H1 (cell line): ENCODE measurements at regions not wholly inside any gene's neighbourhood (a gene's known extent, or its start where the extent isn't known, plus 50 kb on each side); places are given as distances from the start of the nearest gene placed in this dataset.

ENCODE experiments used
- CTCF ChIA-PET: fragments of 300-600 bp; sonication (Branson Sonifier 250); formaldehyde crosslinking; loops from one replicate; lab custom pipeline; 2021; ENCODE audit not compliant: partially characterized antibody; lab: Charles Lee
- POLR2A ChIA-PET: fragments of 300-600 bp; sonication (Branson Sonifier 250); formaldehyde crosslinking; loops from one replicate; lab custom pipeline; 2021; ENCODE audit warnings: inconsistent platforms; ENCODE audit not compliant: partially characterized antibody; lab: Charles Lee
- DNase-seq, 2 experiments: peaks; one replicate each; pipeline versions ENCODE4 v3.0.0 to v3.0.0-alpha.2; 2010 to 2022; ENCODE audit warnings: low spot score in 2 of 2, low read depth in 1 of 2, mixed read lengths in 1 of 2
- FAIRE-seq: peaks from 2 replicates; lab custom pipeline; 2011; peaks lifted over from hg19 to GRCh38; lab: Jason Lieb, UNC
- H2AFZ ChIP-seq: 2 replicates; pipeline ENCODE4 v1.8.1; 2012; ENCODE audit warnings: low read length, inconsistent platforms
- H2AK5ac ChIP-seq: 2 replicates; pipeline ENCODE4 v1.6.1; 2013; ENCODE audit warnings: low read depth, low read length
- H2BK120ac ChIP-seq: replicated peaks from 2 replicates; pipeline ENCODE3; 2013; ENCODE audit warnings: low read depth, low read length, inconsistent platforms
- H2BK12ac ChIP-seq: 2 replicates; pipeline ENCODE4 v1.6.1; 2013; ENCODE audit warnings: low read depth, low read length
- H2BK15ac ChIP-seq: 2 replicates; pipeline ENCODE4 v1.6.1; 2013; ENCODE audit warnings: low read length
- H2BK20ac ChIP-seq: 2 replicates; pipeline ENCODE4 v1.6.1; 2013; ENCODE audit warnings: low read length
- H2BK5ac ChIP-seq: 2 replicates; pipeline ENCODE4 v1.6.1; 2013; ENCODE audit warnings: low read depth, low read length
- H3K14ac ChIP-seq: 2 replicates; pipeline ENCODE4 v1.6.1; 2013; ENCODE audit warnings: inconsistent platforms; ENCODE audit not compliant: insufficient read length
- H3K18ac ChIP-seq: 2 replicates; pipeline ENCODE4 v1.6.1; 2013; ENCODE audit warnings: low read length; ENCODE audit errors: extremely low read depth
- H3K23ac ChIP-seq: 2 replicates; pipeline ENCODE4 v1.6.1; 2013; ENCODE audit warnings: inconsistent platforms; ENCODE audit not compliant: insufficient read length
- H3K23me2 ChIP-seq: 2 replicates; pipeline ENCODE4 v1.6.1; 2013; ENCODE audit warnings: low read depth, low read length
- H3K27ac ChIP-seq: 2 replicates; pipeline ENCODE4 v1.6.1; 2011; ENCODE audit warnings: low read depth, low read length, inconsistent platforms
- H3K27me3 ChIP-seq, 4 experiments: replicated peaks in 1 of 4; 1 replicate in 1 of 4; 2 replicates in 3 of 4; pipeline versions ENCODE4 v1.6.1 to v1.8.1; 2011 to 2013; ENCODE audit warnings: low read length in 3 of 4, mild to moderate bottlenecking in 3 of 4, inconsistent platforms in 2 of 4, mixed read lengths in 2 of 4, moderate library complexity in 1 of 4; ENCODE audit not compliant: control insufficient read depth in 3 of 4, insufficient read depth in 3 of 4; ENCODE audit errors: extremely low read depth in 1 of 4
- H3K36me3 ChIP-seq, 4 experiments: 2 replicates each; pipeline versions ENCODE4 v1.6.1 to v1.8.1; 2011 to 2013; ENCODE audit warnings: mild to moderate bottlenecking in 4 of 4, low read length in 3 of 4, moderate library complexity in 2 of 4, control low read depth in 1 of 4, inconsistent platforms in 1 of 4; ENCODE audit not compliant: insufficient read depth in 4 of 4, control insufficient read depth in 2 of 4
- H3K4ac ChIP-seq: replicated peaks from 2 replicates; pipeline ENCODE3; 2013; ENCODE audit warnings: low read length, low read depth, mixed read lengths, inconsistent platforms; ENCODE audit not compliant: insufficient read length
- H3K4me1 ChIP-seq, 4 experiments: replicated peaks in 1 of 4; 1 replicate in 1 of 4; 2 replicates in 3 of 4; pipeline versions ENCODE4 v1.6.1 to v1.8.1; 2011 to 2013; ENCODE audit warnings: low read length in 3 of 4, inconsistent platforms in 2 of 4, mixed read lengths in 1 of 4; ENCODE audit not compliant: insufficient read depth in 4 of 4, control insufficient read depth in 3 of 4
- H3K4me2 ChIP-seq, 2 experiments: 2 replicates each; pipeline versions ENCODE4 v1.6.1 to v1.8.1; 2011 to 2013; ENCODE audit warnings: low read depth in 2 of 2, low read length in 2 of 2, control low read depth in 1 of 2, inconsistent platforms in 1 of 2, mild to moderate bottlenecking in 1 of 2; ENCODE audit not compliant: insufficient read depth in 1 of 2
- H3K4me3 ChIP-seq, 4 experiments: fragments of 200-600, 300-600 bp in 1 of 4; sonication (generic), shearing (Covaris generic), sonication (Bioruptor Twin) in 1 of 4; 2 replicates each; pipeline versions ENCODE4 v1.5.1 to v1.8.1; 2011 to 2016; ENCODE audit warnings: low read length in 4 of 4, low read depth in 3 of 4, control low read depth in 2 of 4, inconsistent platforms in 2 of 4, mild to moderate bottlenecking in 2 of 4, mixed read lengths in 1 of 4, moderate library complexity in 1 of 4; ENCODE audit not compliant: insufficient read depth in 2 of 4; ENCODE audit errors: extremely low read depth in 1 of 4
- H3K56ac ChIP-seq: replicated peaks from 2 replicates; pipeline ENCODE3; 2013; ENCODE audit warnings: low read depth, mild to moderate bottlenecking, mixed read lengths, low read length, inconsistent platforms; ENCODE audit not compliant: insufficient read length
- H3K79me1 ChIP-seq: 2 replicates; pipeline ENCODE4 v1.6.1; 2013; ENCODE audit warnings: low read depth, low read length, control low read depth
- H3K79me2 ChIP-seq, 2 experiments: 2 replicates each; pipeline versions ENCODE4 v1.6.1 to v1.8.1; 2012 to 2013; ENCODE audit warnings: low read length in 2 of 2, mild to moderate bottlenecking in 2 of 2, inconsistent platforms in 1 of 2; ENCODE audit not compliant: insufficient read depth in 2 of 2, control insufficient read depth in 1 of 2
- H3K9ac ChIP-seq, 4 experiments: replicated peaks in 1 of 4; 1 replicate in 1 of 4; 2 replicates in 3 of 4; pipeline versions ENCODE4 v1.6.1 to v1.8.1; 2011 to 2013; ENCODE audit warnings: low read depth in 3 of 4, low read length in 3 of 4, control low read depth in 2 of 4, mild to moderate bottlenecking in 2 of 4, moderate library complexity in 2 of 4, inconsistent platforms in 1 of 4; ENCODE audit errors: extremely low read depth in 1 of 4
- H3K9me3 ChIP-seq, 2 experiments: 2 replicates each; pipeline versions ENCODE4 v1.6.1 to v1.8.1; 2012 to 2013; ENCODE audit warnings: mild to moderate bottlenecking in 2 of 2, moderate library complexity in 2 of 2, control low read depth in 1 of 2, inconsistent platforms in 1 of 2, low read depth in 1 of 2, low read length in 1 of 2, mixed read lengths in 1 of 2; ENCODE audit not compliant: insufficient read depth in 2 of 2
- H4K20me1 ChIP-seq, 2 experiments: replicated peaks in 1 of 2; 2 replicates each; pipeline versions ENCODE3 to v1.8.1; 2011 to 2013; ENCODE audit warnings: inconsistent platforms in 2 of 2, low read length in 2 of 2, mild to moderate bottlenecking in 1 of 2; ENCODE audit not compliant: insufficient read depth in 2 of 2, control insufficient read depth in 1 of 2
- H4K5ac ChIP-seq: 2 replicates; pipeline ENCODE4 v1.6.1; 2013; ENCODE audit warnings: low read length, low read depth, mixed read lengths, inconsistent platforms; ENCODE audit not compliant: insufficient read length
- H4K8ac ChIP-seq: 2 replicates; pipeline ENCODE4 v1.8.0; 2013; ENCODE audit warnings: mild to moderate bottlenecking, moderate library complexity, low read length, inconsistent platforms; ENCODE audit not compliant: insufficient read depth; ENCODE audit errors: extremely low read depth
- H4K91ac ChIP-seq: replicated peaks from 2 replicates; pipeline ENCODE3; 2013; ENCODE audit warnings: low read length, mixed read lengths, inconsistent platforms; ENCODE audit not compliant: insufficient read length
- MAFK ChIP-seq: IDR thresholded peaks from 2 replicates; pipeline ENCODE4 v1.6.1; 2012; ENCODE audit warnings: low read depth, mild to moderate bottlenecking, improper control_type of control experiment, low read length
- RAD21 ChIP-seq, 2 experiments: IDR thresholded peaks in 1 of 2; conservative IDR thresholded peaks in 1 of 2; 2 replicates each; pipeline ENCODE4 v1.6.1; 2011; ENCODE audit warnings: low read depth in 2 of 2, low read length in 2 of 2, improper control_type of control experiment in 1 of 2, inconsistent platforms in 1 of 2, mild to moderate bottlenecking in 1 of 2, moderate library complexity in 1 of 2
- WGBS, 2 experiments: shearing (Covaris generic) in 1 of 2; methylation state at CpG; one replicate each; pipeline versions ENCODE4 v1.1.6 to v1.1.7; 2013 to 2015; ENCODE audit warnings: low lambda C conversion rate in 2 of 2, mixed read lengths in 2 of 2, inconsistent platforms in 1 of 2, low coverage in 1 of 2, missing lambda C conversion rate in 1 of 2; ENCODE audit not compliant: insufficient replicate concordance in 2 of 2, insufficient coverage in 1 of 2, insufficient read length in 1 of 2; ENCODE audit errors: extremely low coverage in 1 of 2, missing lambda C conversion rate in 1 of 2; 5-methylcytosine and 5-hydroxymethylcytosine counted together

GRCh38 chr17:79213305-79213704 lies 138.7 kb downstream of the ENGASE start:
- Histone ChIP-seq H3K79me1 (no peaks in the 10 kb centered on the region; the same call in 1 of the 2 replicates), H3K9ac (no peak overlapping the region; a peak in 1 of 7 replicates), H3K36me3 (no peaks in the 10 kb centered on the region), H3K4me1 (peaks cover 0 to 34% (median 25%) of the 10 kb centered on the region in 4 experiments; a peak in 6 of 7 replicates), H3K9me3 (no peaks in the 10 kb centered on the region), H3K18ac (peak overlapping the region; percentile 97), H3K27me3 (no peaks in the 10 kb centered on the region), H2BK20ac (no peak overlapping the region), H2AFZ (no peak overlapping the region), H3K27ac (no peak overlapping the region), H2AK5ac (peak overlapping the region; percentile 28; the same call in 1 of the 2 replicates), H3K23ac (no peak overlapping the region), H3K23me2 (no peaks in the 10 kb centered on the region), H3K56ac (peak overlapping the region; percentile 62), H2BK120ac (peak overlapping the region; percentile 88), H2BK5ac (peak overlapping the region; percentile 80; the same call in 1 of the 2 replicates), H3K4me3 (no peak overlapping the region), H4K5ac (peak overlapping the region; percentile 3), H4K8ac (no peak overlapping the region), H3K79me2 (no peaks in the 10 kb centered on the region), H4K20me1 (no peaks in the 10 kb centered on the region), H4K91ac (peak overlapping the region; percentile 95), H3K4ac (peak overlapping the region; percentile 92), H3K14ac (no peak overlapping the region), H2BK15ac (peak overlapping the region; percentile 100; the same call in 1 of the 2 replicates), H2BK12ac (peak overlapping the region; percentile 99; the same call in 1 of the 2 replicates), H3K4me2 (peak overlapping the region in 1 of 2 experiments; percentile 60; a peak in 2 of 4 replicates)
- CTCF ChIA-PET: interaction anchor here (0.9 to 2.4 kb wide), 9 partner anchors 15 to 175 kb away, joined by 3 to 8 read pairs (median 5); no protein-coding TSS in a partner anchor
- FAIRE-seq (no peak), DNase-seq (no peak)
- POLR2A ChIA-PET: no interaction called here
- WGBS, 2 experiments: 80% methylated on average over 10 of the region's 10 CpGs; no CpG with 5 or more reads in 1 of the 2 experiments
- TF ChIP-seq RAD21 (IDR thresholded peaks at IDR 0.05 in 1 of 2, conservative IDR thresholded peaks at IDR 0.05 in 1 of 2; ENCODE audit: low read depth in 2 of 2, low read length in 2 of 2) (no peak), MAFK (no peak)
